PC-9 (cell line): ENCODE measurements at regions not wholly inside any gene's neighbourhood (a gene's known extent, or its start where the extent isn't known, plus 50 kb on each side); places are given as distances from the start of the nearest gene placed in this dataset.

Experiments
- CTCF ChIP-seq: fragments of 200-600 bp; sonication (generic); conservative IDR thresholded peaks from 2 replicates; pipeline ENCODE4 v1.6.1; 2017; ENCODE audit warnings: mixed run types, antibody characterized with exemption, mild to moderate bottlenecking, moderate library complexity
- EZH2 ChIP-seq: fragments of 200-600 bp; sonication (generic); IDR thresholded peaks from 2 replicates; pipeline ENCODE4 v1.8.0; 2017; ENCODE audit warnings: antibody characterized with exemption, low read depth

GRCh38 chr14:30297876-30298795 is 260.8 kb upstream of the G2E3 start:
- TF ChIP-seq CTCF = no peak
- no peak for TF ChIP-seq EZH2
